ENCODE measurements at regions not wholly inside any gene's neighbourhood (a gene's known extent, or its start where the extent isn't known, plus 50 kb on each side); places are given as distances from the start of the nearest gene placed in this dataset.

- in situ Hi-C loops (cut with HindIII; ENCODE audit: extremely low pct_ligation_motif_present, low pct_unique_long_range_greater_than_20kb): no loop called here
- no peak overlapping the region for H3K27ac ChIP-seq (ENCODE audit: extremely low read length, insufficient read depth, low read length)
- FAIRE-seq (no peak), ATAC-seq (no peak), DNase-seq (ENCODE audit: low spot score) (no peak)
- H2AFZ ChIP-seq (ENCODE audit: low read length): no peak overlapping the region
- 33% methylated on average over 2 of the region's 2 CpGs for WGBS (ENCODE audit: low lambda C conversion rate)
- no peaks in the 10 kb centered on the region for H3K36me3 ChIP-seq (replicated peaks in 1 of 2; ENCODE audit: control insufficient read depth in 1 of 2, insufficient read depth in 2 of 2, low read length in 2 of 2)
- no peak overlapping the region for H3K9ac ChIP-seq (ENCODE audit: insufficient read depth, low read depth, low read length)
- no peak overlapping the region for H3K4me2 ChIP-seq (ENCODE audit: low read depth, low read length)
- no peaks in the 10 kb centered on the region for H4K20me1 ChIP-seq (ENCODE audit: insufficient read depth, low read length)
- BruUV-seq (replicated peaks): no TSS peak
- H3K9me3 ChIP-seq (ENCODE audit: low read length): peaks cover 70% of the 10 kb centered on the region
- ChIA-PET POLR2A (no interaction called here), CTCF (ENCODE audit: low intra/inter-chr PET ratio, low total read pairs) (no interaction called here)
- no peak overlapping the region for H3K4me3 ChIP-seq (replicated peaks in 1 of 3; ENCODE audit: insufficient read depth in 1 of 3, low read depth in 2 of 3, low read length in 3 of 3)
- H3K79me2 ChIP-seq (ENCODE audit: insufficient read depth, low read length): no peaks in the 10 kb centered on the region
- no peaks in the 10 kb centered on the region for H3K4me1 ChIP-seq (ENCODE audit: insufficient read depth, low read length)
- H3K27me3 ChIP-seq (ENCODE audit: control insufficient read depth in 1 of 2, insufficient read depth in 2 of 2, low read length in 2 of 2): no peaks in the 10 kb centered on the region
- intact Hi-C loops (cut with micrococcal nuclease; ENCODE audit: unreplicated experiment): no loop called here
- TF ChIP-seq NFAT5 (CRISPR knock-in tag; IDR thresholded peaks at IDR 0.05) (no peak), PLSCR1 (CRISPR knock-in tag; IDR thresholded peaks at IDR 0.05; ENCODE audit: borderline replicate concordance) (no peak), STAG1 (CRISPR knock-in tag; IDR thresholded peaks at IDR 0.05) (no peak), PAF1 (CRISPR knock-in tag; IDR thresholded peaks at IDR 0.05) (no peak), ZNF644 (CRISPR knock-in tag; IDR thresholded peaks at IDR 0.05; ENCODE audit: low read depth) (no peak), ZNF710 (CRISPR knock-in tag; IDR thresholded peaks at IDR 0.05; ENCODE audit: borderline replicate concordance) (no peak), ZNF713 (CRISPR knock-in tag; IDR thresholded peaks at IDR 0.05) (no peak), MED13 (CRISPR knock-in tag; IDR thresholded peaks at IDR 0.05) (no peak), ZFP62 (CRISPR knock-in tag; IDR thresholded peaks at IDR 0.05) (no peak), PRDM4 (CRISPR knock-in tag; IDR thresholded peaks at IDR 0.05; ENCODE audit: borderline replicate concordance) (no peak), SALL1 (CRISPR knock-in tag; IDR thresholded peaks at IDR 0.05) (no peak), ZNF674 (CRISPR knock-in tag; IDR thresholded peaks at IDR 0.05; ENCODE audit: low read depth) (no peak)
Measured at GRCh38 chr1:80534606-80535360, 1266.0 kb upstream of the ADGRL2 start.

All from HepG2 (cell line).